ENCODE measurements at regions not wholly inside any gene's neighbourhood (a gene's known extent, or its start where the extent isn't known, plus 50 kb on each side); places are given as distances from the start of the nearest gene placed in this dataset.
"Not testable (repeated sequence)": the region's sequence is repeated elsewhere in the genome, so short reads cannot be mapped to it uniquely, and the experiment has no call there.

GRCh38 chr13:30058429-30058828 lies 208.0 kb upstream of the UBL3 start:
- DNase-seq, result no peak

- not testable (repeated sequence) for DNase-seq
These were observed 204.1 kb upstream of the UBL3 start for GRCh38 chr13:30054546-30054945.

- DNase-seq, result no peak
These were observed 203.5 kb upstream of the UBL3 start for GRCh38 chr13:30053939-30054338.

GRCh38 chr13:30052120-30052519 lies 201.7 kb upstream of the UBL3 start:
- no peak for DNase-seq

- DNase-seq, result no peak
These were observed 201.2 kb upstream of the UBL3 start for GRCh38 chr13:30051531-30052060.

- no peak for DNase-seq
These were observed 199.3 kb upstream of the UBL3 start for GRCh38 chr13:30049692-30050091.

GRCh38 chr13:30047154-30047874 lies 196.9 kb upstream of the UBL3 start:
- DNase-seq, result no peak

- DNase-seq, result no peak
These were observed 195.7 kb upstream of the UBL3 start for GRCh38 chr13:30045916-30046704.

GRCh38 chr13:30044932-30045331 lies 194.5 kb upstream of the UBL3 start:
- no peak for DNase-seq

- no peak for DNase-seq
These were observed 193.2 kb upstream of the UBL3 start for GRCh38 chr13:30043631-30043925.

- DNase-seq, result no peak
These were observed 192.6 kb upstream of the UBL3 start for GRCh38 chr13:30042891-30043630.

GRCh38 chr13:30042272-30042671 lies 191.9 kb upstream of the UBL3 start:
- DNase-seq, result no peak

GRCh38 chr13:30039511-30039911 lies 189.1 kb upstream of the UBL3 start:
- no peak for DNase-seq

- DNase-seq, result no peak
These were observed 188.5 kb upstream of the UBL3 start for GRCh38 chr13:30038884-30039283.

GRCh38 chr13:30037766-30038165 lies 187.3 kb upstream of the UBL3 start:
- DNase-seq, result no peak

- DNase-seq, result no peak
These were observed 186.9 kb upstream of the UBL3 start for GRCh38 chr13:30037306-30037705.

GRCh38 chr13:30034458-30034795 lies 184.0 kb upstream of the UBL3 start:
- no peak for DNase-seq

- DNase-seq, result no peak
These were observed 183.5 kb upstream of the UBL3 start for GRCh38 chr13:30033681-30034457.

- no peak for DNase-seq
These were observed 181.8 kb upstream of the UBL3 start for GRCh38 chr13:30032263-30032662.

- no peak for DNase-seq
These were observed 181.1 kb upstream of the UBL3 start for GRCh38 chr13:30031488-30031887.

- DNase-seq, result no peak
These were observed 179.8 kb upstream of the UBL3 start for GRCh38 chr13:30030141-30030750.

All from NCI-H1930 (cell line).